ENCODE measurements at regions not wholly inside any gene's neighbourhood (a gene's known extent, or its start where the extent isn't known, plus 50 kb on each side); places are given as distances from the start of the nearest gene placed in this dataset.

- TF ChIP-seq, protein P1, sequence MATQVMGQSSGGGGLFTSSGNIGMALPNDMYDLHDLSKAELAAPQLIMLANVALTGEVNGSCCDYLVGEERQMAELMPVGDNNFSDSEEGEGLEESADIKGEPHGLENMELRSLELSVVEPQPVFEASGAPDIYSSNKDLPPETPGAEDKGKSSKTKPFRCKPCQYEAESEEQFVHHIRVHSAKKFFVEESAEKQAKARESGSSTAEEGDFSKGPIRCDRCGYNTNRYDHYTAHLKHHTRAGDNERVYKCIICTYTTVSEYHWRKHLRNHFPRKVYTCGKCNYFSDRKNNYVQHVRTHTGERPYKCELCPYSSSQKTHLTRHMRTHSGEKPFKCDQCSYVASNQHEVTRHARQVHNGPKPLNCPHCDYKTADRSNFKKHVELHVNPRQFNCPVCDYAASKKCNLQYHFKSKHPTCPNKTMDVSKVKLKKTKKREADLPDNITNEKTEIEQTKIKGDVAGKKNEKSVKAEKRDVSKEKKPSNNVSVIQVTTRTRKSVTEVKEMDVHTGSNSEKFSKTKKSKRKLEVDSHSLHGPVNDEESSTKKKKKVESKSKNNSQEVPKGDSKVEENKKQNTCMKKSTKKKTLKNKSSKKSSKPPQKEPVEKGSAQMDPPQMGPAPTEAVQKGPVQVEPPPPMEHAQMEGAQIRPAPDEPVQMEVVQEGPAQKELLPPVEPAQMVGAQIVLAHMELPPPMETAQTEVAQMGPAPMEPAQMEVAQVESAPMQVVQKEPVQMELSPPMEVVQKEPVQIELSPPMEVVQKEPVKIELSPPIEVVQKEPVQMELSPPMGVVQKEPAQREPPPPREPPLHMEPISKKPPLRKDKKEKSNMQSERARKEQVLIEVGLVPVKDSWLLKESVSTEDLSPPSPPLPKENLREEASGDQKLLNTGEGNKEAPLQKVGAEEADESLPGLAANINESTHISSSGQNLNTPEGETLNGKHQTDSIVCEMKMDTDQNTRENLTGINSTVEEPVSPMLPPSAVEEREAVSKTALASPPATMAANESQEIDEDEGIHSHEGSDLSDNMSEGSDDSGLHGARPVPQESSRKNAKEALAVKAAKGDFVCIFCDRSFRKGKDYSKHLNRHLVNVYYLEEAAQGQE (IDR thresholded peaks at IDR 0.05; ENCODE audit: unreplicated experiment): no peak
Observed at GRCh38 chr2:53131416-53131815, 636.2 kb upstream of the CHAC2 start (continued).

DNA sequence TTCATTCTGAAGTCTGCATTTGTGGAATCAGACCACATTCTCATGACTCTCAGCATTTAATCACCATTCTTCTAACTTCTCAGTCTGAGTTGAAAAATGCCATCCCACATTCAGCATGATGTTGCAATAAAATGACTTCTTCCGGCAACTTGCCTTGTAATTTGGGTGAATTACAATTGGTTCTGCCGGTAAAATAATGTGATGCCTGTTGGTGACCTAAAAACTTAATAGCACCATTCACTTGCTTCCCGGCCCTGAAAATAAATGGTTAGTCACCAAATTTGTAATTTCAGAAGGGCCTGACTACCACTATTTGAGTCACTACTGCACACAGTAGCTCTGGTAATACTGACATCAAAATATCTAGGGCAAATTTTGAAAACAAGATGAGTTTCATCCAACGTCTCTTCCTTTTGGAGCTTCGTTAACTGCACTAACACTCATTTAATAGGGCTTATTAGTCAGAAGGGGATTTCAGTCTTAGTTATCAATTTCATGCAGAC, 637.1 kb upstream of the CHAC2 start:
- Mint-ChIP-seq H3K9me3 (no peaks in the 10 kb centered on the region), H3K27me3 (ENCODE audit: insufficient read depth, low read depth, poor library complexity) (no peaks in the 10 kb centered on the region), H3K27ac (no peak overlapping the region), H3K4me3 (no peak overlapping the region), H3K36me3 (ENCODE audit: low read depth) (no peaks in the 10 kb centered on the region), H3K4me1 (peaks cover 19% of the 10 kb centered on the region)
- Histone ChIP-seq H3K27ac (ENCODE audit: low read depth) (no peak overlapping the region), H3K4me1 (ENCODE audit: insufficient read depth) (peaks cover 11% of the 10 kb centered on the region; the same call in 1 of the 2 replicates), H3K4me3 (no peak overlapping the region), H4K20me1 (replicated peaks; ENCODE audit: insufficient read depth) (no peaks in the 10 kb centered on the region), H3F3A (replicated peaks; ENCODE audit: low read depth) (no peaks in the 10 kb centered on the region), H3K9me2 (ENCODE audit: insufficient read depth) (no peaks in the 10 kb centered on the region; the same call in 1 of the 2 replicates), H2AFZ (peak overlapping the region; percentile 23; the same call in 1 of the 2 replicates), H3K27me3 (ENCODE audit: insufficient read depth) (no peaks in the 10 kb centered on the region), H3K36me3 (ENCODE audit: insufficient read depth) (no peaks in the 10 kb centered on the region), H3K4me2 (no peak overlapping the region), H3K79me2 (replicated peaks; ENCODE audit: insufficient read depth) (no peaks in the 10 kb centered on the region)
- ATAC-seq: no peak
- no peak for DNase-seq (ENCODE audit: low spot score)
- TF ChIP-seq POLR2AphosphoS5 (IDR thresholded peaks at IDR 0.05; ENCODE audit: low read depth) (no peak), JUNB (IDR thresholded peaks at IDR 0.05; ENCODE audit: unreplicated experiment) (no peak), CREB1 (CRISPR knock-in tag; IDR thresholded peaks at IDR 0.05; ENCODE audit: low read depth) (no peak), ZNF462 (CRISPR knock-in tag; IDR thresholded peaks at IDR 0.05) (no peak), NANOG (IDR thresholded peaks at IDR 0.05; ENCODE audit: borderline replicate concordance) (no peak), EZH2 (IDR thresholded peaks at IDR 0.05; ENCODE audit: low read depth, unreplicated experiment) (no peak)
- TF ChIP-seq, protein P1 (IDR thresholded peaks at IDR 0.05; ENCODE audit: unreplicated experiment): no peak
- TF ChIP-seq, protein P2, sequence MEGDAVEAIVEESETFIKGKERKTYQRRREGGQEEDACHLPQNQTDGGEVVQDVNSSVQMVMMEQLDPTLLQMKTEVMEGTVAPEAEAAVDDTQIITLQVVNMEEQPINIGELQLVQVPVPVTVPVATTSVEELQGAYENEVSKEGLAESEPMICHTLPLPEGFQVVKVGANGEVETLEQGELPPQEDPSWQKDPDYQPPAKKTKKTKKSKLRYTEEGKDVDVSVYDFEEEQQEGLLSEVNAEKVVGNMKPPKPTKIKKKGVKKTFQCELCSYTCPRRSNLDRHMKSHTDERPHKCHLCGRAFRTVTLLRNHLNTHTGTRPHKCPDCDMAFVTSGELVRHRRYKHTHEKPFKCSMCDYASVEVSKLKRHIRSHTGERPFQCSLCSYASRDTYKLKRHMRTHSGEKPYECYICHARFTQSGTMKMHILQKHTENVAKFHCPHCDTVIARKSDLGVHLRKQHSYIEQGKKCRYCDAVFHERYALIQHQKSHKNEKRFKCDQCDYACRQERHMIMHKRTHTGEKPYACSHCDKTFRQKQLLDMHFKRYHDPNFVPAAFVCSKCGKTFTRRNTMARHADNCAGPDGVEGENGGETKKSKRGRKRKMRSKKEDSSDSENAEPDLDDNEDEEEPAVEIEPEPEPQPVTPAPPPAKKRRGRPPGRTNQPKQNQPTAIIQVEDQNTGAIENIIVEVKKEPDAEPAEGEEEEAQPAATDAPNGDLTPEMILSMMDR (conservative IDR thresholded peaks at IDR 0.05; ENCODE audit: low read depth in 2 of 2): no peak

Measured in GM23338 (cell line).